ENCODE measurements at regions not wholly inside any gene's neighbourhood (a gene's known extent, or its start where the extent isn't known, plus 50 kb on each side); places are given as distances from the start of the nearest gene placed in this dataset.

DNA sequence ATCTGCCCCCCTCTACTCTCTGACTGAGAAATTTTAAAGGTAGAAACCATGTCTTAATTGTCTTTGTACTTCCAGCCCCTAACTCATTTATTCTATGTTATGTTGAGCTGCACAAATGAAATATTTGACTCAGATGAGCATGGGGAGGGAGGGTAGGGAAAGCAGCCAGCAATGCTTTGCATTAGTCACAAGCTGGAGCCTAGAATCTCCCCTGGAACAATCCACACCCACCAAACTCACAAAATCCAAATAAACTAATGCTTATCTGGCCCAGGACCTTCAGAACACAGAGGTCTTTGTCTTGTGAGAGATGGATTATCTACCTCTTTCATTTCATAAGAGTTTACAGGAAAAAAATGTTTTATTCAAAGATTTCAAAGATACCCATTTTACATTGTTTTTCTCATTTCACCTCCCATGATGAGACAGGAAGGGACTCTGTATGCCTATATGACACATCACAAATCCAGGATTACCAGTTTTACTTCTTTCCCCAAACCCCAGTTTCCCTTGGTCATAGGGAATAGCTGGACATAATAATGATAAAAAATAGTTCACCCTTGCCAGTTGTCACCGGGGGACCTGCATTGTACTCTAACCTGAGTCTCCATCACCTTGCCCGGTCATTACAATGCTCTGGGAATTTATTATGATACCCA, 466.9 kb downstream of the KIF16B start:
- no peak overlapping the region for H3K27ac ChIP-seq (ENCODE audit: low read depth in 1 of 2, low read length in 1 of 2)
- no peak overlapping the region for H3K4me3 ChIP-seq
- ATAC-seq (ENCODE audit: insufficient read depth, low FRiP score) = no peak
- no peaks in the 10 kb centered on the region for H3K9me3 ChIP-seq (ENCODE audit: control insufficient read depth in 4 of 4, insufficient read depth in 3 of 4, low read length in 3 of 4)
- H3K9ac ChIP-seq (ENCODE audit: insufficient read depth in 1 of 2, low read length in 2 of 2) = no peak overlapping the region
- TF ChIP-seq, protein P1, sequence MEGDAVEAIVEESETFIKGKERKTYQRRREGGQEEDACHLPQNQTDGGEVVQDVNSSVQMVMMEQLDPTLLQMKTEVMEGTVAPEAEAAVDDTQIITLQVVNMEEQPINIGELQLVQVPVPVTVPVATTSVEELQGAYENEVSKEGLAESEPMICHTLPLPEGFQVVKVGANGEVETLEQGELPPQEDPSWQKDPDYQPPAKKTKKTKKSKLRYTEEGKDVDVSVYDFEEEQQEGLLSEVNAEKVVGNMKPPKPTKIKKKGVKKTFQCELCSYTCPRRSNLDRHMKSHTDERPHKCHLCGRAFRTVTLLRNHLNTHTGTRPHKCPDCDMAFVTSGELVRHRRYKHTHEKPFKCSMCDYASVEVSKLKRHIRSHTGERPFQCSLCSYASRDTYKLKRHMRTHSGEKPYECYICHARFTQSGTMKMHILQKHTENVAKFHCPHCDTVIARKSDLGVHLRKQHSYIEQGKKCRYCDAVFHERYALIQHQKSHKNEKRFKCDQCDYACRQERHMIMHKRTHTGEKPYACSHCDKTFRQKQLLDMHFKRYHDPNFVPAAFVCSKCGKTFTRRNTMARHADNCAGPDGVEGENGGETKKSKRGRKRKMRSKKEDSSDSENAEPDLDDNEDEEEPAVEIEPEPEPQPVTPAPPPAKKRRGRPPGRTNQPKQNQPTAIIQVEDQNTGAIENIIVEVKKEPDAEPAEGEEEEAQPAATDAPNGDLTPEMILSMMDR (IDR thresholded peaks at IDR 0.05; ENCODE audit: control extremely low read depth, extremely low read depth) = no peak
- peaks cover 0 to 8% (median 0%) of the 10 kb centered on the region in 3 donors for H3K27me3 ChIP-seq (ENCODE audit: control insufficient read depth in 3 of 3, insufficient read depth in 3 of 3, low read length in 2 of 3)
- H3K36me3 ChIP-seq (ENCODE audit: control insufficient read depth in 4 of 4, insufficient read depth in 4 of 4, low read length in 4 of 4) = no peaks in the 10 kb centered on the region
- WGBS, 2 donors = 84 to 95% methylated on average over 2 of the region's 2 CpGs
- H3K4me1 ChIP-seq (ENCODE audit: control insufficient read depth in 5 of 5, insufficient read depth in 5 of 5, low read length in 5 of 5) = peaks cover 0 to 6% (median 1%) of the 10 kb centered on the region in 5 donors
- DNase-seq = no peak

DNA sequence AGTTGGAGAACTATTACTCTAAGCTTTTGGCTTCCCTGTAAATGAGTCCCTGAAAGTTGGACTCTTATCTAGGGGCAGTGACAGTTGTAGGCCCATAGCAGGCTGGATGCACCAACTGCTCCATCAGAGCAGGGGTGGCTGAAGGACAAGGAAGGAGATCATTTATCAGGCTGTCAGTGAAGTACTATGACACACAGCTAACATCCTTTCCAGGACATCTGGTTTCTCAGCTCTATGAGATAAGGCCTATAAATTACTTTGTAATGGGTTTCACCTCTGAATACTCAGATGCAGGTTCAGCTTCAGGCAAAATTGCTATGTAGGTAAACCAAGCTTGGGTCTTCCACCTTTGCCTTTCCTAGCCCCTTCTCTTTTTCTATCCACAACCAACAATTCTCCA, 468.5 kb downstream of the KIF16B start:
- ATAC-seq (ENCODE audit: insufficient read depth, low FRiP score) (no peak), DNase-seq (peak in 1 of 3 donors; percentile 36)
- TF ChIP-seq, protein P1 (IDR thresholded peaks at IDR 0.05; ENCODE audit: control extremely low read depth, extremely low read depth) = no peak
- H3K27me3 ChIP-seq (ENCODE audit: control insufficient read depth in 3 of 3, insufficient read depth in 3 of 3, low read length in 2 of 3) = peaks cover 0 to 8% (median 0%) of the 10 kb centered on the region in 3 donors
- H3K36me3 ChIP-seq (ENCODE audit: control insufficient read depth in 4 of 4, insufficient read depth in 4 of 4, low read length in 4 of 4) = no peaks in the 10 kb centered on the region
- no peak overlapping the region for H3K4me3 ChIP-seq
- H3K4me1 ChIP-seq (ENCODE audit: control insufficient read depth in 5 of 5, insufficient read depth in 5 of 5, low read length in 5 of 5) = peaks cover 0 to 6% (median 1%) of the 10 kb centered on the region in 5 donors
- no peak overlapping the region for H3K9ac ChIP-seq (ENCODE audit: insufficient read depth in 1 of 2, low read length in 2 of 2)
- H3K9me3 ChIP-seq (ENCODE audit: control insufficient read depth in 4 of 4, insufficient read depth in 3 of 4, low read length in 3 of 4) = no peaks in the 10 kb centered on the region
- no peak overlapping the region for H3K27ac ChIP-seq (ENCODE audit: low read depth in 1 of 2, low read length in 1 of 2)

Measured in lung (tissue), 11 donors.